ENCODE measurements at regions not wholly inside any gene's neighbourhood (a gene's known extent, or its start where the extent isn't known, plus 50 kb on each side); places are given as distances from the start of the nearest gene placed in this dataset.

DNA sequence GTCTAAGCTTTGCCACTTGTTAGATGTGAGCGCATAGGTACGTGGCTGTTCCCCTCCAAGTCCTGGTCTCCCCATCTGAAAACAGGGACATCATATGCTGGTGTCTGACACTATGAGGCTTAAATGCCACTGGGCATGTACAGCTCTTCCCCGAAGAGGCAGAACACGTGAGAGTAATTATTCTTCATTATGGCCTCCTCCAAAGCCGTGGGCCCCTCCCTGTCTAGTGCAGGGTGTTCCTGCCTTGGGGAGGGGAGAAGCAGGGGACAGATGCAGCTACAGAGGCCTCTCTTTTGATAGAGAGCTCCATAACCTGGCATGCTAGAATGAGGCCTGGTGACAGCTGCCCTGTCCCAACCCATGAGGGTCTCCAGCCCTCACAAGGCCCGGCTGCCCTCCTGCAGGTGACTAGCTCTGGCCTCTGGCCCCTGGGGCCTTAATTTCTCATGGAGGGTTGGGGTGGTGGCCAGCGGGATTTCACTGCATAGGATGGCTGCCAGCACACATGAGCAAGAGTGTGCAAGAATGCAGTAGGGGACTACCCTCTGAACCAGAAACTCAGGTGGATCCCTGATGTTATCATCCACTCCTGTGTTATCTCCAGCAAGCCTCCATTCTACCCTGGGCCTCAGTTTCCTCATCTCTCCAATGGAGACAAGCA is 334.6 kb downstream of the MN1 start:
- TF ChIP-seq RNF2 (IDR thresholded peaks at IDR 0.05; ENCODE audit: borderline replicate concordance, low read depth, low read length, missing control alignments, poor library complexity, severe bottlenecking) (no peak), SAP30 (IDR thresholded peaks at IDR 0.05; ENCODE audit: insufficient read depth, insufficient replicate concordance, low read length) (no peak), CEBPB (IDR thresholded peaks at IDR 0.05; ENCODE audit: low read depth, low read length) (no peak), BACH1 (IDR thresholded peaks at IDR 0.05; ENCODE audit: low read length) (no peak), CHD2 (IDR thresholded peaks at IDR 0.05; ENCODE audit: low read length) (no peak), CBX8 (IDR thresholded peaks at IDR 0.05; ENCODE audit: borderline replicate concordance, low read depth, low read length) (no peak)
- Histone ChIP-seq H3K4ac (replicated peaks; ENCODE audit: insufficient read length, low read depth, low read length) (no peak overlapping the region), H2AFZ (ENCODE audit: low read length) (no peak overlapping the region), H3K23me2 (ENCODE audit: low read depth, low read length) (peaks cover 12% of the 10 kb centered on the region; the same call in 1 of the 2 replicates), H3K79me1 (ENCODE audit: low read depth, low read length) (no peaks in the 10 kb centered on the region), H3K9ac (replicated peaks in 1 of 4; ENCODE audit: extremely low read depth in 1 of 4, low read depth in 3 of 4, low read length in 3 of 4) (no peak overlapping the region), H3K27ac (ENCODE audit: low read depth, low read length) (no peak overlapping the region), H2BK20ac (ENCODE audit: low read length) (peak overlapping the region; percentile 56; the same call in 1 of the 2 replicates), H2BK5ac (ENCODE audit: low read depth, low read length) (0 out of 2 replicates have a peak overlapping the region, but pooled peaks have one; percentile 35), H3K4me2 (ENCODE audit: insufficient read depth in 1 of 2, low read depth in 2 of 2, low read length in 2 of 2) (no peak overlapping the region), H3K18ac (ENCODE audit: extremely low read depth, low read length) (no peak overlapping the region), H4K20me1 (replicated peaks in 1 of 2; ENCODE audit: control insufficient read depth in 1 of 2, insufficient read depth in 2 of 2, low read length in 2 of 2) (peaks cover 0 to 7% of the 10 kb centered on the region in 2 experiments), H3K4me1 (replicated peaks in 1 of 4; ENCODE audit: control insufficient read depth in 3 of 4, insufficient read depth in 4 of 4, low read length in 3 of 4) (peaks cover 0 to 9% (median 3%) of the 10 kb centered on the region in 4 experiments; a peak in 5 of 7 replicates), H4K8ac (ENCODE audit: extremely low read depth, insufficient read depth, low read length) (no peak overlapping the region), H3K27me3 (replicated peaks in 1 of 4; ENCODE audit: control insufficient read depth in 3 of 4, extremely low read depth in 1 of 4, insufficient read depth in 3 of 4, low read length in 3 of 4) (no peaks in the 10 kb centered on the region; a peak in 2 of 7 replicates), H3K56ac (replicated peaks; ENCODE audit: insufficient read length, low read depth, low read length) (no peak overlapping the region), H3K79me2 (ENCODE audit: control insufficient read depth in 1 of 2, insufficient read depth in 2 of 2, low read length in 2 of 2) (no peaks in the 10 kb centered on the region), H4K91ac (replicated peaks; ENCODE audit: insufficient read length, low read length) (no peak overlapping the region), H3K23ac (ENCODE audit: insufficient read length) (no peak overlapping the region), H2BK12ac (ENCODE audit: low read depth, low read length) (no peak overlapping the region; the same call in 1 of the 2 replicates), H3K9me3 (ENCODE audit: insufficient read depth in 2 of 2, low read depth in 1 of 2, low read length in 1 of 2) (no peaks in the 10 kb centered on the region), H2AK5ac (ENCODE audit: low read depth, low read length) (no peak overlapping the region), H3K14ac (ENCODE audit: insufficient read length) (no peak overlapping the region), H3K36me3 (ENCODE audit: control insufficient read depth in 2 of 4, insufficient read depth in 4 of 4, low read length in 3 of 4) (no peaks in the 10 kb centered on the region), H2BK15ac (ENCODE audit: low read length) (no peak overlapping the region), H3K4me3 (ENCODE audit: extremely low read depth in 1 of 4, insufficient read depth in 2 of 4, low read depth in 3 of 4, low read length in 4 of 4) (no peak overlapping the region), H2BK120ac (replicated peaks; ENCODE audit: low read depth, low read length) (no peak overlapping the region), H4K5ac (ENCODE audit: insufficient read length, low read depth, low read length) (no peak overlapping the region)
- CTCF ChIA-PET (ENCODE audit: partially characterized antibody): interaction anchor here (0.8 to 1.8 kb wide), 4 partner anchors 9 to 66 kb away, joined by 3 to 4 read pairs (median 4); no protein-coding TSS in a partner anchor
- POLR2A ChIA-PET (ENCODE audit: partially characterized antibody): no interaction called here
- DNase-seq (ENCODE audit: low read depth in 1 of 2, low spot score in 2 of 2) (no peak), FAIRE-seq (no peak)
- WGBS, 2 experiments (ENCODE audit: extremely low coverage in 1 of 2, insufficient coverage in 1 of 2, insufficient read length in 1 of 2, insufficient replicate concordance in 2 of 2, low coverage in 1 of 2, low lambda C conversion rate in 2 of 2, missing lambda C conversion rate in 1 of 2): 90% methylated on average over 7 of the region's 7 CpGs; no CpG with 5 or more reads in 1 of the 2 experiments

Data from H1 (cell line).